ENCODE measurements at regions not wholly inside any gene's neighbourhood (a gene's known extent, or its start where the extent isn't known, plus 50 kb on each side); places are given as distances from the start of the nearest gene placed in this dataset.

DNA sequence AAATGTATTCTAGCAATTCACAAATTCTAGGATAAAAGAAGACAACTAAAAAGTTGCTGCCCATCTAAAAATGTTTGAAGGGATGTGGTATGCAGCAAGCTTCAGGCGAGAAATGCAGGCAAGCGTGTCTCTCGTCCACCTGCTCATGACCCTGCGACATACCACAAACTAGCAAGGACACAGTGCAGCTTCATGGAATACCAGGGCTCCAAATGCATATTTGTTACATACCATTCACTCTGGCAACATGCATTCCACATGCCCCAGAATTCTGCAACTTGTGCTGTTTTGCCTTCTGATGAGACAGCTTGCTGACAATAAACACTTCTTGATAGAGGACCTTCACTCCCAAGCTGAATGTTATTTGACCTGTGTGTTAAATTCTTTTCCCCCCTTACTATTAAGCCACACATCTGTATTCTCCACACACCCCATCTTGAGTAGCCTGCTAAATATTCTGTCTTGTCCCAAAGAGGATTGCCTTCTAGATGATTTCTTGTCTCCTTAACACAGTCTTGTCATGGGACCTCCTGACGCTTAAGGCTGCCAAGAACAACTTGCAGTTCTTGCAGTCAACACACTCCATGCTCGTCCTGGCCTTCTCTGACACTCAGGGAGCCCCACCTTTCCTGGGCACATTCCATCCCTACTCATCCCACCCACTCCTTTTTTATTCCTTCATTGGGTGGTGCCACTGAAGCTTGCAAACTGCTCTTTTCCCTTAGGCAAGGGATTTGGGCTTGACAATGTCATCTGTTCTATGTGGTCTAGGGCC, 340.5 kb downstream of the PIK3R1 start:
- Histone ChIP-seq H3K36me3 (no peaks in the 10 kb centered on the region), H3K27me3 (ENCODE audit: insufficient read depth, low read depth, severe bottlenecking) (no peaks in the 10 kb centered on the region), H3K27ac (no peak overlapping the region), H3K4me3 (ENCODE audit: low read depth, low read length) (no peak overlapping the region), H3K9me3 (ENCODE audit: severe bottlenecking) (peaks cover 2% of the 10 kb centered on the region)
- TF ChIP-seq, protein P1, sequence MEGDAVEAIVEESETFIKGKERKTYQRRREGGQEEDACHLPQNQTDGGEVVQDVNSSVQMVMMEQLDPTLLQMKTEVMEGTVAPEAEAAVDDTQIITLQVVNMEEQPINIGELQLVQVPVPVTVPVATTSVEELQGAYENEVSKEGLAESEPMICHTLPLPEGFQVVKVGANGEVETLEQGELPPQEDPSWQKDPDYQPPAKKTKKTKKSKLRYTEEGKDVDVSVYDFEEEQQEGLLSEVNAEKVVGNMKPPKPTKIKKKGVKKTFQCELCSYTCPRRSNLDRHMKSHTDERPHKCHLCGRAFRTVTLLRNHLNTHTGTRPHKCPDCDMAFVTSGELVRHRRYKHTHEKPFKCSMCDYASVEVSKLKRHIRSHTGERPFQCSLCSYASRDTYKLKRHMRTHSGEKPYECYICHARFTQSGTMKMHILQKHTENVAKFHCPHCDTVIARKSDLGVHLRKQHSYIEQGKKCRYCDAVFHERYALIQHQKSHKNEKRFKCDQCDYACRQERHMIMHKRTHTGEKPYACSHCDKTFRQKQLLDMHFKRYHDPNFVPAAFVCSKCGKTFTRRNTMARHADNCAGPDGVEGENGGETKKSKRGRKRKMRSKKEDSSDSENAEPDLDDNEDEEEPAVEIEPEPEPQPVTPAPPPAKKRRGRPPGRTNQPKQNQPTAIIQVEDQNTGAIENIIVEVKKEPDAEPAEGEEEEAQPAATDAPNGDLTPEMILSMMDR (IDR thresholded peaks at IDR 0.05; ENCODE audit: low read depth, low read length): no peak
- DNase-seq: no peak

DNA sequence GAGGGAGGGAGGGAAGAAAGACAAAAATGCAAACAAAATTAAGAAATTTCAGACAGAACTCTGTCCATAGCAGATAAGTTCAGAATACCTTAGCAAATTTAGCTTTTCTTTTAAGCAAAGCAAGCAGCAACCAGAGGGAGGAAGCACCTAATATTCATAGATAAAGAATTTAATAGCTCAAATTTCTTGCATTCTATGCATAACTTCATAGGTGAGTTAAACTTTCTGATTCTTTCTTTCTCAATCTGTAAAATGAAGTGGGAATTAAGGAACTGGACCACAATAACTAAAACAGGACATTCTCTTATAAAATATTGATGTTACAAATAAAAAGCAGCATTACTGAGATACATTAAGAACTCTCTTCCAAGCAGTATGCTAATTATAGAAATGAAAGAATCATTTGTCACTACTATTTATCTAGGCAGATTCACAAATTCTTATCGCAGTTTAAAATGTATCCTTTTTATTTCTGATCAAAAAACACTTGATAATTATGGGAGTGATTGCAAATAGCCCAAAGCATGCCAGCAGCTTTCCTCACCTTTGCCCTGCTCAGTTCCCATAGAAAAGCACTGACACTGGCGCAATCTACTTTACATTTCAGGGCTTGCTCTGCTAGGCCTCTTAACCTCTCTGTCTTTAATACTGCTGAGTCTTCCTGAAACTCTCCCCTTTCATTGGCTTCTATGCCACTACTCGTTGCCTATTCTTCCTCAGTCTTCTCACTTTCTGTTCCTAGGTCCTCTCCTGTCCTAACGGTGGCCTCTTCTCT, 341.8 kb downstream of the PIK3R1 start:
- no peak for DNase-seq
- H3K36me3 ChIP-seq: no peaks in the 10 kb centered on the region
- peaks cover 2% of the 10 kb centered on the region for H3K9me3 ChIP-seq (ENCODE audit: severe bottlenecking)
- no peak overlapping the region for H3K4me3 ChIP-seq (ENCODE audit: low read depth, low read length)
- no peaks in the 10 kb centered on the region for H3K27me3 ChIP-seq (ENCODE audit: insufficient read depth, low read depth, severe bottlenecking)
- H3K27ac ChIP-seq: no peak overlapping the region
- TF ChIP-seq, protein P1 (IDR thresholded peaks at IDR 0.05; ENCODE audit: low read depth, low read length): no peak

DNA sequence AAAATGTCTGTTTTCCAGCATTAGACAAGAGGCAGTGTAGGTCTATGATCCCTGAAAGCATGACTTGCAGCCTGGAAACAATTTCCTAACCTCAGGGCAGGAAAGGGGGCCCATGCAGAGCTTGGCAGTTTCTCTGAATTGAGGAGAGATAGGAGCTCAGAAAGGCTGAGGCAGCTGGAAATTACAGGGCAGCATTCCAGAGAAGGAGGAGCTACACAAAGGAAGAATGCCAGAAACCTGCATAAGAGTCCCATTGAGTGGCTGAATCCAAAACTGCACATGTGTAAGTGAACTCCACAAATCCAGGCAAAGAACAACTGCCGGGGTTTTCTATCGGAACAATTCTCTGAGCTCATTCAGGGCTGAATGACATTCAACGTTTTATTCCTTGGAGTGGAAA, 346.8 kb downstream of the PIK3R1 start:
- Histone ChIP-seq H3K4me3 (ENCODE audit: low read depth, low read length) (no peak overlapping the region), H3K36me3 (no peaks in the 10 kb centered on the region), H3K27ac (no peak overlapping the region), H3K9me3 (ENCODE audit: severe bottlenecking) (no peaks in the 10 kb centered on the region), H3K27me3 (ENCODE audit: insufficient read depth, low read depth, severe bottlenecking) (no peaks in the 10 kb centered on the region)
- DNase-seq: no peak
- TF ChIP-seq, protein P1 (IDR thresholded peaks at IDR 0.05; ENCODE audit: low read depth, low read length): no peak

DNA sequence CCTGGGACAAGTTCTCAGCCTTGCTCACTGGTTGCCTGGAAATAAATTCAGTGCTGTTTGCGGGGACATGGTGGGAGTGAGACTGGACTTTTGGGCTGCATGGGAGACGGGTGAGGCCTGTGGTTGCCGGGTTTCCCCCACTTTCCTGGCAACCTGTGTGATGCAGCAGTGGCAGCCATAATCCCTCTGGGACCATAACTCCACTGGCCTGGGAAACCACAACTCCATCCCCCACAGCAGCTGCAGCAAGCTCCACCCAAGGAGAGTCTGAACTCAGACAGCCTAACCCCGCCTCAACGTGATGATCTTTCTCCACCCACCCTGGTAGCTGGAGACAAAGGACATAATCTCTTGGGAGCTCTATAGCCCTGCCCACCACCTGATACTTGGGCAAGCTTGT, 349.9 kb downstream of the PIK3R1 start:
- no peaks in the 10 kb centered on the region for H3K27me3 ChIP-seq (ENCODE audit: insufficient read depth, low read depth, severe bottlenecking)
- H3K4me3 ChIP-seq (ENCODE audit: low read depth, low read length): no peak overlapping the region
- H3K27ac ChIP-seq: no peak overlapping the region
- TF ChIP-seq, protein P1 (IDR thresholded peaks at IDR 0.05; ENCODE audit: low read depth, low read length): no peak
- DNase-seq: peak; percentile 10
- no peaks in the 10 kb centered on the region for H3K9me3 ChIP-seq (ENCODE audit: severe bottlenecking)
- no peaks in the 10 kb centered on the region for H3K36me3 ChIP-seq

DNA sequence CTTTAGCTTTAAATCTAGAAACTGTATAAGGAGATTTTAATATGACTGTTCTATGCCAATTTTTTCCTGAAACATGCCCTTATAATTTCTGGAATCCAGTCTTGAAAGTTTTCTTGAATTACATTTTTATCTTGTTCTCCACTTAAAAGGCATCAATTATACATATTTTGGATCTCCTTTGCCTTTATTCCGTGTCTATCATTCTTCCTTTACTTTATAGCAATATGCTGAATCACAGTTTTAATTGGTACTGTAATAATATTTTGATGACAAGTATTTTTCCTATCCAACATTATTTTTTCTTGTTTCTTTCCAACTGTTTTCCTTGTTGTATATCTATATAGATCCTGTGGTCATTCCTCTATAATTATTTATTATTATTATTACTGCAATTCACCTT, 361.2 kb downstream of the PIK3R1 start:
- Histone ChIP-seq H3K27ac (no peak overlapping the region), H3K27me3 (ENCODE audit: insufficient read depth, low read depth, severe bottlenecking) (no peaks in the 10 kb centered on the region), H3K36me3 (no peaks in the 10 kb centered on the region), H3K4me3 (ENCODE audit: low read depth, low read length) (no peak overlapping the region), H3K9me3 (ENCODE audit: severe bottlenecking) (peaks cover 2% of the 10 kb centered on the region)
- TF ChIP-seq, protein P1 (IDR thresholded peaks at IDR 0.05; ENCODE audit: low read depth, low read length): no peak
- no peak for DNase-seq
